Neural progenitor cell (in vitro differentiated cells): ENCODE measurements at regions not wholly inside any gene's neighbourhood (a gene's known extent, or its start where the extent isn't known, plus 50 kb on each side); places are given as distances from the start of the nearest gene placed in this dataset.

Experiments
- DNase-seq: peaks from one replicate; pipeline ENCODE4 v3.0.0-alpha.2; 2016; ENCODE audit warnings: low spot score
- H2AFZ ChIP-seq: fragments of 200-600 bp; sonication (generic); replicated peaks from 2 replicates; pipeline ENCODE4 v1.6.1; 2016; ENCODE audit warnings: antibody characterized with exemption
- H3F3A ChIP-seq: fragments of 200-600 bp; sonication (generic); 2 replicates; pipeline ENCODE4 v1.6.1; 2016; ENCODE audit warnings: antibody characterized with exemption, low read depth
- H3K27ac ChIP-seq: fragments of 200-600 bp; sonication (generic); 2 replicates; pipeline ENCODE4 v1.5.1; 2016; ENCODE audit warnings: mild to moderate bottlenecking
- H3K27me3 ChIP-seq: fragments of 200-600 bp; sonication (generic); 2 replicates; pipeline ENCODE4 v1.6.1; 2016; ENCODE audit warnings: mild to moderate bottlenecking, moderate library complexity
- H3K36me3 ChIP-seq: fragments of 200-600 bp; sonication (generic); 2 replicates; pipeline ENCODE4 v1.5.1; 2016
- H3K4me1 ChIP-seq: fragments of 200-600 bp; sonication (generic); 2 replicates; pipeline ENCODE4 v1.6.1; 2016; ENCODE audit warnings: mixed run types
- H3K4me2 ChIP-seq: fragments of 200-600 bp; sonication (generic); 2 replicates; pipeline ENCODE4 v1.6.1; 2016
- H3K4me3 ChIP-seq: fragments of 200-600 bp; sonication (generic); 2 replicates; pipeline ENCODE4 v1.5.1; 2016
- H3K79me2 ChIP-seq: fragments of 200-600 bp; sonication (generic); 2 replicates; pipeline ENCODE4 v1.6.1; 2016; ENCODE audit warnings: low read depth
- H3K9ac ChIP-seq: fragments of 200-600 bp; sonication (generic); 2 replicates; pipeline ENCODE4 v1.6.1; 2016
- H3K9me3 ChIP-seq: fragments of 200-600 bp; sonication (generic); 2 replicates; pipeline ENCODE4 v1.5.1; 2016; ENCODE audit warnings: low read depth
- H4K20me1 ChIP-seq: fragments of 200-600 bp; sonication (generic); 2 replicates; pipeline ENCODE4 v1.6.1; 2016; ENCODE audit warnings: low read depth
- H3K27ac Mint-ChIP-seq: 3 replicates; pipeline ENCODE4 v1.8.0; 2021; ENCODE audit warnings: mixed read lengths
- H3K27me3 Mint-ChIP-seq: 2 replicates; pipeline ENCODE4 v1.8.0; 2022; ENCODE audit warnings: low read depth, mild to moderate bottlenecking, inconsistent platforms, moderate library complexity, mixed read lengths; ENCODE audit not compliant: insufficient read depth
- H3K36me3 Mint-ChIP-seq: 3 replicates; pipeline ENCODE4 v1.8.0; 2021; ENCODE audit warnings: mixed read lengths
- H3K4me1 Mint-ChIP-seq: 3 replicates; pipeline ENCODE4 v1.8.0; 2021; ENCODE audit warnings: mixed read lengths
- H3K4me3 Mint-ChIP-seq: 3 replicates; pipeline ENCODE4 v1.8.0; 2021; ENCODE audit warnings: mild to moderate bottlenecking, moderate library complexity, mixed read lengths
- H3K9me3 Mint-ChIP-seq: 3 replicates; pipeline ENCODE4 v1.8.0; 2020; ENCODE audit warnings: mixed read lengths
- EZH2 ChIP-seq: fragments of 200-600 bp; sonication (generic); IDR thresholded peaks from 2 replicates; pipeline ENCODE4 v1.6.1; 2017; ENCODE audit warnings: antibody characterized with exemption, mild to moderate bottlenecking, moderate library complexity
- EZH2phosphoT487 ChIP-seq: fragments of 200-600 bp; sonication (generic); IDR thresholded peaks from 2 replicates; pipeline ENCODE4 v1.6.1; 2017; ENCODE audit warnings: antibody characterized with exemption
- TF ChIP-seq, protein P1 (sequence below): fragments of 200-600 bp; sonication (generic); IDR thresholded peaks from 2 replicates; pipeline ENCODE4 v1.5.1; 2017; ENCODE audit warnings: antibody characterized with exemption, mild to moderate bottlenecking

DNA sequence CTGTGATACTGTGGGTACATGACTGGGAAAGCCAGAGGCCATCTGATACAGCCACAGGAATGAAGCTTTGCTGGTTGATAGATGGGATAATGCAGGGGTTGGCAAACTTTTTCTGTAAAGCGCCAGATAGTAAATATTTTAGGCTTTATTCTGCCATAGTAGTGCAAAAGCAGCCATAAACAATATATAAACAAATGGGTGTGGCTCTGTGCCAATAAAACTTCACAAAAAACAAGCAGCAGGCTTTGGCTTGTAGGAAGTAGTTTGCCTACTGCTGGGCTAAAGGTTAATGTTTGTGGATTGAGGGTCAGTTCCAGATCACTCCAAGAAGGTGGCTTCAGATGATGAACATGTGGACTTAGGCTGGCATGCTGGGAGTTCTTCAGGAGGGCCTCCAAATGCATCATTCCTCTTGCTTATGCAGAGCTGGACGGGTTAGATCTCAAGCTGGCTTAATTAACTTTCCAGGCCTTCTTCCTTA, 305.7 kb downstream of the RPLP1 start:
- H3K9ac ChIP-seq, result no peak overlapping the region

DNA sequence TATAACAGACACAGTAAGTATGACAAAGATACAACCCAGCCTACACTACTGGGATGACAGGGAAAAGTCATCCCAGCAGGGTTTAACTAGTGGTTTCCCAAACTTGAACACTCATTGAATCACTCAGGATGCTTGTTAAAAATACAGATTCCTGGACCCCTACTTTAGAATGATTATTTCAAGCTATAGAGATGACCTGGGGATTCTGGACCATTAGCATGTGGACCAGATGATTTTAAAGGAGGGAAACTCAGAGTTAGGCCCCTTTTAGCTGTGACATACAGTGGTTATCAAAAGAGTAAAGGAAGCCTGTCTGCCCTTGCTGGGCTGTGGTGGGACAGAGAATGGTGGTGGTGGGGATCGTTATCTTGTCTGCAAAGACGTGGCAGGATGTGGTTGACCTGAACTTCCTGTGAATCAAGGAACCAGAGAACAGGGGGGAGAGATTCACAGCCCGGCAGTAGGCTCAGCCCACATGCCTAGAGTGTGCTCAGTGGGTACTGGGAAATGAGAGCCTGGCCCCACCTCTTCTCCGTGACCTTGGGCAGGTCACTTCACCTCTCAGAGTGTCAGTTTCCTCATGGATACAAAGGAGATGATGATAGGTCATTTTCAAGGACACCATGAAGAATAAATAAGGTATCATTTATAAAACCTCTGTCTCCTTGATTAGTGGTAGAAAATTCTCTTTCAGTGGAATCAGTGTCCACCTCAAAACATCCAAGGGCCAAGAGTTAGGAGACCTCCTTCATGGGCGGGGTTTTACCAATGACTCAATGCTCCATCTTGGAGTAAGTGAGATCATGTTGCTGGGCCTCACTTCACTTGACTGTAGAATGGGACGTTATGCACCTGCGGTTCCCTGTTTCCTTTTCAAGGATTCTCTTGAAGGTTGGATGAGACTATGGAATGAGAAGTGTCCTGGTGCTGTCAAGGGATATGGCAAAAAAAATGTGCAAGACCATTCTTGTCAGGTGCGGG, 306.5 kb downstream of the RPLP1 start:
- H3K4me3 Mint-ChIP-seq, result no peak overlapping the region
- peaks cover 7% of the 10 kb centered on the region for H3K4me1 ChIP-seq
- no peak overlapping the region for H3K27ac ChIP-seq
- no peak overlapping the region for H3K27ac Mint-ChIP-seq
- H3K36me3 Mint-ChIP-seq, result peaks cover 2% of the 10 kb centered on the region
- peaks cover 12% of the 10 kb centered on the region for H3K27me3 Mint-ChIP-seq
- DNase-seq, result no peak
- no peak overlapping the region for H3K4me2 ChIP-seq
- H3K9ac ChIP-seq, result no peak overlapping the region
- peaks cover 3% of the 10 kb centered on the region for H3K9me3 Mint-ChIP-seq
- H4K20me1 ChIP-seq, result no peaks in the 10 kb centered on the region
- H3K4me1 Mint-ChIP-seq, result peaks cover 21% of the 10 kb centered on the region
- no peaks in the 10 kb centered on the region for H3K79me2 ChIP-seq
- H3K4me3 ChIP-seq, result no peak overlapping the region
- no peak for TF ChIP-seq EZH2phosphoT487
- TF ChIP-seq EZH2, result no peak
- TF ChIP-seq, protein P1, sequence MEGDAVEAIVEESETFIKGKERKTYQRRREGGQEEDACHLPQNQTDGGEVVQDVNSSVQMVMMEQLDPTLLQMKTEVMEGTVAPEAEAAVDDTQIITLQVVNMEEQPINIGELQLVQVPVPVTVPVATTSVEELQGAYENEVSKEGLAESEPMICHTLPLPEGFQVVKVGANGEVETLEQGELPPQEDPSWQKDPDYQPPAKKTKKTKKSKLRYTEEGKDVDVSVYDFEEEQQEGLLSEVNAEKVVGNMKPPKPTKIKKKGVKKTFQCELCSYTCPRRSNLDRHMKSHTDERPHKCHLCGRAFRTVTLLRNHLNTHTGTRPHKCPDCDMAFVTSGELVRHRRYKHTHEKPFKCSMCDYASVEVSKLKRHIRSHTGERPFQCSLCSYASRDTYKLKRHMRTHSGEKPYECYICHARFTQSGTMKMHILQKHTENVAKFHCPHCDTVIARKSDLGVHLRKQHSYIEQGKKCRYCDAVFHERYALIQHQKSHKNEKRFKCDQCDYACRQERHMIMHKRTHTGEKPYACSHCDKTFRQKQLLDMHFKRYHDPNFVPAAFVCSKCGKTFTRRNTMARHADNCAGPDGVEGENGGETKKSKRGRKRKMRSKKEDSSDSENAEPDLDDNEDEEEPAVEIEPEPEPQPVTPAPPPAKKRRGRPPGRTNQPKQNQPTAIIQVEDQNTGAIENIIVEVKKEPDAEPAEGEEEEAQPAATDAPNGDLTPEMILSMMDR, result no peak
- H3K9me3 ChIP-seq, result no peaks in the 10 kb centered on the region
- H2AFZ ChIP-seq, result no peak overlapping the region
- no peaks in the 10 kb centered on the region for H3K27me3 ChIP-seq
- no peaks in the 10 kb centered on the region for H3K36me3 ChIP-seq
- H3F3A ChIP-seq, result no peaks in the 10 kb centered on the region

More for the DNA sequence above, 305.7 kb downstream of the RPLP1 start:
- Mint-ChIP-seq H3K36me3 (peaks cover 2% of the 10 kb centered on the region), H3K27ac (no peak overlapping the region), H3K4me3 (no peak overlapping the region), H3K4me1 (peaks cover 21% of the 10 kb centered on the region), H3K27me3 (peaks cover 12% of the 10 kb centered on the region), H3K9me3 (peaks cover 6% of the 10 kb centered on the region)
- H3K4me3 ChIP-seq, result no peak overlapping the region
- H3K27ac ChIP-seq, result no peak overlapping the region
- H3F3A ChIP-seq, result no peaks in the 10 kb centered on the region
- no peaks in the 10 kb centered on the region for H3K27me3 ChIP-seq
- no peaks in the 10 kb centered on the region for H3K36me3 ChIP-seq
- H4K20me1 ChIP-seq, result no peaks in the 10 kb centered on the region
- DNase-seq, result no peak
- no peak overlapping the region for H2AFZ ChIP-seq
- no peak overlapping the region for H3K4me2 ChIP-seq
- TF ChIP-seq EZH2, result no peak
- TF ChIP-seq, protein P1, result no peak
- no peak for TF ChIP-seq EZH2phosphoT487
- H3K79me2 ChIP-seq, result no peaks in the 10 kb centered on the region
- H3K9me3 ChIP-seq, result no peaks in the 10 kb centered on the region
- peaks cover 7% of the 10 kb centered on the region for H3K4me1 ChIP-seq

DNA sequence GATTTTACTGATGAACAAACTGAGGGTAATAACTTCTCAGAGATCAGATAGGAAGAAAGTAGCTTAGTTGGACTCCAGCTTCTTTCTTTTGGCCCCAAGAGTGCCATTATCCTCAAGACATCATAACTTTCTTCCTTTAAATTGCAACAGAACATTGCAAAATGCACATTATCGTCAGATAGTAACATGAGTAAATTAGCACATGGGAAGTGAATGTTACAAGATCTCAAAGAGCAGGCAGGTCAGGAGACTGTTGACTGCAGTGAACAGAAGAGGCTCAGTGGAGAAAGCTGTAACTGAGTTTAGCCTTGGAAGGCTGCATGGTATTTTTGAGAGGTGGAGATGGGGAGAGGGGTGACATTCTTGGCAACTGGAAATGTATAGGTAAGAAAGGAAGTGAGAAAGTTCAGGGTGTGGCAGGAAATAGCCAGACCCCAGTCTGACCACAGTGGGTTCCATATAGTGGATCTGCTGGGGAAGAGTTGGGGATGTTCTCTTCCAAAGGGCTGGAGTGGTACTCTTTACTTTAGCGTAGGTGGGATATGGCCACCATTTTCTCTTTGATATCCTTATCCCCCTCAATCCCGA, 307.7 kb downstream of the RPLP1 start:
- H3K9me3 ChIP-seq, result no peaks in the 10 kb centered on the region
- no peaks in the 10 kb centered on the region for H3K27me3 ChIP-seq
- no peaks in the 10 kb centered on the region for H3F3A ChIP-seq
- H3K36me3 ChIP-seq, result no peaks in the 10 kb centered on the region
- Mint-ChIP-seq H3K27ac (no peak overlapping the region), H3K9me3 (peaks cover 3% of the 10 kb centered on the region), H3K4me3 (no peak overlapping the region), H3K4me1 (peaks cover 18% of the 10 kb centered on the region), H3K27me3 (peaks cover 9% of the 10 kb centered on the region), H3K36me3 (no peaks in the 10 kb centered on the region)
- no peaks in the 10 kb centered on the region for H3K79me2 ChIP-seq
- TF ChIP-seq, protein P1, result no peak
- TF ChIP-seq EZH2phosphoT487, result no peak
- TF ChIP-seq EZH2, result no peak
- peaks cover 5% of the 10 kb centered on the region for H3K4me1 ChIP-seq
- H3K27ac ChIP-seq, result no peak overlapping the region
- no peak overlapping the region for H3K9ac ChIP-seq
- no peak overlapping the region for H2AFZ ChIP-seq
- H4K20me1 ChIP-seq, result no peaks in the 10 kb centered on the region
- H3K4me2 ChIP-seq, result no peak overlapping the region
- no peak overlapping the region for H3K4me3 ChIP-seq
- no peak for DNase-seq
